ENCODE measurements at regions not wholly inside any gene's neighbourhood (a gene's known extent, or its start where the extent isn't known, plus 50 kb on each side); places are given as distances from the start of the nearest gene placed in this dataset.

GRCh38 chr6:27065183-27065582, 182.3 kb upstream of the PRSS16 start:
- DNase-seq (ENCODE audit: low read depth, low spot score) = no peak

GRCh38 chr6:27066381-27066780, 181.1 kb upstream of the PRSS16 start:
- no peak for DNase-seq (ENCODE audit: low read depth, low spot score)
- in situ Hi-C loops (cut with HindIII; ENCODE audit: low pct_unique_long_range_greater_than_20kb, low sequenced_read_pairs) = no loop called here

More at GRCh38 chr6:27065183-27065582, 182.3 kb upstream of the PRSS16 start:
- in situ Hi-C loops (cut with HindIII; ENCODE audit: low pct_unique_long_range_greater_than_20kb, low sequenced_read_pairs) = no loop called here

- in situ Hi-C loops (cut with HindIII; ENCODE audit: low pct_unique_long_range_greater_than_20kb, low sequenced_read_pairs) = no loop called here
- DNase-seq (ENCODE audit: low read depth, low spot score) = peak; percentile 92
These were observed 180.7 kb upstream of the PRSS16 start for GRCh38 chr6:27066802-27067201.

- in situ Hi-C loops (cut with HindIII; ENCODE audit: low pct_unique_long_range_greater_than_20kb, low sequenced_read_pairs) = no loop called here
- no peak for DNase-seq (ENCODE audit: low read depth, low spot score)
These were observed 174.1 kb upstream of the PRSS16 start for GRCh38 chr6:27073441-27073840.

- DNase-seq (ENCODE audit: low read depth, low spot score) = no peak
These were observed 171.4 kb upstream of the PRSS16 start for GRCh38 chr6:27076116-27076515.

GRCh38 chr6:27078734-27079357, 168.7 kb upstream of the PRSS16 start:
- peak; percentile 90 for DNase-seq (ENCODE audit: low read depth, low spot score)
- in situ Hi-C loops (cut with HindIII; ENCODE audit: low pct_unique_long_range_greater_than_20kb, low sequenced_read_pairs) = no loop called here

More at GRCh38 chr6:27076116-27076515, 171.4 kb upstream of the PRSS16 start:
- in situ Hi-C loops (cut with HindIII; ENCODE audit: low pct_unique_long_range_greater_than_20kb, low sequenced_read_pairs) = no loop called here

GRCh38 chr6:27081188-27081587, 166.3 kb upstream of the PRSS16 start:
- DNase-seq (ENCODE audit: low read depth, low spot score) = no peak
- in situ Hi-C loops (cut with HindIII; ENCODE audit: low pct_unique_long_range_greater_than_20kb, low sequenced_read_pairs) = no loop called here

- no peak for DNase-seq (ENCODE audit: low read depth, low spot score)
- in situ Hi-C loops (cut with HindIII; ENCODE audit: low pct_unique_long_range_greater_than_20kb, low sequenced_read_pairs) = no loop called here
These were observed 165.6 kb upstream of the PRSS16 start for GRCh38 chr6:27081931-27082330.

GRCh38 chr6:27088068-27088467, 159.4 kb upstream of the PRSS16 start:
- in situ Hi-C loops (cut with HindIII; ENCODE audit: low pct_unique_long_range_greater_than_20kb, low sequenced_read_pairs) = no loop called here
- DNase-seq (ENCODE audit: low read depth, low spot score) = no peak

GRCh38 chr6:27091661-27092315, 155.7 kb upstream of the PRSS16 start:
- in situ Hi-C loops (cut with HindIII; ENCODE audit: low pct_unique_long_range_greater_than_20kb, low sequenced_read_pairs) = no loop called here
- peak; percentile 97 for DNase-seq (ENCODE audit: low read depth, low spot score)

- in situ Hi-C loops (cut with HindIII; ENCODE audit: low pct_unique_long_range_greater_than_20kb, low sequenced_read_pairs) = no loop called here
- peak; percentile 29 for DNase-seq (ENCODE audit: low read depth, low spot score)
These were observed 155.2 kb upstream of the PRSS16 start for GRCh38 chr6:27092316-27092692.

- no peak for DNase-seq (ENCODE audit: low read depth, low spot score)
- in situ Hi-C loops (cut with HindIII; ENCODE audit: low pct_unique_long_range_greater_than_20kb, low sequenced_read_pairs) = no loop called here
These were observed 151.6 kb upstream of the PRSS16 start for GRCh38 chr6:27095914-27096313.

GRCh38 chr6:27096834-27097511, 150.5 kb upstream of the PRSS16 start:
- in situ Hi-C loops (cut with HindIII; ENCODE audit: low pct_unique_long_range_greater_than_20kb, low sequenced_read_pairs) = no loop called here
- DNase-seq (ENCODE audit: low read depth, low spot score) = peak; percentile 52

GRCh38 chr6:27098956-27099355, 148.5 kb upstream of the PRSS16 start:
- DNase-seq (ENCODE audit: low read depth, low spot score) = no peak
- in situ Hi-C loops (cut with HindIII; ENCODE audit: low pct_unique_long_range_greater_than_20kb, low sequenced_read_pairs) = no loop called here

- in situ Hi-C loops (cut with HindIII; ENCODE audit: low pct_unique_long_range_greater_than_20kb, low sequenced_read_pairs) = no loop called here
These were observed 146.6 kb upstream of the PRSS16 start for GRCh38 chr6:27100921-27101320.

GRCh38 chr6:27101824-27102223, 145.7 kb upstream of the PRSS16 start:
- in situ Hi-C loops (cut with HindIII; ENCODE audit: low pct_unique_long_range_greater_than_20kb, low sequenced_read_pairs) = no loop called here
- no peak for DNase-seq (ENCODE audit: low read depth, low spot score)

More at GRCh38 chr6:27100921-27101320, 146.6 kb upstream of the PRSS16 start:
- no peak for DNase-seq (ENCODE audit: low read depth, low spot score)

- DNase-seq (ENCODE audit: low read depth, low spot score) = no peak
- in situ Hi-C loops (cut with HindIII; ENCODE audit: low pct_unique_long_range_greater_than_20kb, low sequenced_read_pairs) = no loop called here
These were observed 141.1 kb upstream of the PRSS16 start for GRCh38 chr6:27106382-27106781.

- in situ Hi-C loops (cut with HindIII; ENCODE audit: low pct_unique_long_range_greater_than_20kb, low sequenced_read_pairs) = no loop called here
- DNase-seq (ENCODE audit: low read depth, low spot score) = no peak
These were observed 135.8 kb upstream of the PRSS16 start for GRCh38 chr6:27111743-27112142.

- in situ Hi-C loops (cut with HindIII; ENCODE audit: low pct_unique_long_range_greater_than_20kb, low sequenced_read_pairs) = no loop called here
- no peak for DNase-seq (ENCODE audit: low read depth, low spot score)
These were observed 134.5 kb upstream of the PRSS16 start for GRCh38 chr6:27112974-27113373.
